Hematopoietic multipotent progenitor cell treated with erythropoietin and hydrocortisone succinate and interleukin-3 and kit ligand, for 8 days (in vitro differentiated cells): ENCODE measurements at regions not wholly inside any gene's neighbourhood (a gene's known extent, or its start where the extent isn't known, plus 50 kb on each side); places are given as distances from the start of the nearest gene placed in this dataset.
A peak's percentile ranks its signal among the peaks of the same experiment; 100 is the strongest.
"Not testable (repeated sequence)": the region's sequence is repeated elsewhere in the genome, so short reads cannot be mapped to it uniquely, and the experiment has no call there.

Experiments
- DNase-seq: peaks from one replicate; pipeline ENCODE4 v3.0.0-alpha.2; 2015

- no peak for DNase-seq
Observed at GRCh38 chr3:90087703-90088102, 980.3 kb downstream of the EPHA3 start.

GRCh38 chr3:90091549-90091948 lies 984.1 kb downstream of the EPHA3 start:
- DNase-seq = peak; percentile 33

- peak; percentile 7 for DNase-seq
Observed at GRCh38 chr3:90092994-90093393, 985.6 kb downstream of the EPHA3 start.

- no peak for DNase-seq
Observed at GRCh38 chr3:90095811-90096210, 988.4 kb downstream of the EPHA3 start.

GRCh38 chr3:90099493-90099892 lies 992.1 kb downstream of the EPHA3 start:
- no peak for DNase-seq

- no peak for DNase-seq
Observed at GRCh38 chr3:90102146-90102545, 994.7 kb downstream of the EPHA3 start.

- no peak for DNase-seq
Observed at GRCh38 chr3:90121326-90121725, 1013.9 kb downstream of the EPHA3 start.

GRCh38 chr3:90128391-90128790 lies 1021.0 kb downstream of the EPHA3 start:
- no peak for DNase-seq

GRCh38 chr3:90129730-90130129 lies 1022.3 kb downstream of the EPHA3 start:
- no peak for DNase-seq

GRCh38 chr3:90132197-90132596 lies 1024.8 kb downstream of the EPHA3 start:
- DNase-seq = no peak

GRCh38 chr3:90134090-90134489 lies 1026.7 kb downstream of the EPHA3 start:
- DNase-seq = no peak

GRCh38 chr3:90136456-90137191 lies 1029.2 kb downstream of the EPHA3 start:
- no peak for DNase-seq

- DNase-seq = no peak
Observed at GRCh38 chr3:90145094-90145860, 1037.9 kb downstream of the EPHA3 start.

GRCh38 chr3:90180096-90180495 lies 1072.7 kb downstream of the EPHA3 start:
- DNase-seq = no peak

GRCh38 chr3:90180543-90180942 lies 1073.1 kb downstream of the EPHA3 start:
- no peak for DNase-seq

- peak; percentile 9 for DNase-seq
Observed at GRCh38 chr3:90182291-90182976, 1075.0 kb downstream of the EPHA3 start.

GRCh38 chr3:90184861-90185260 lies 1077.4 kb downstream of the EPHA3 start:
- no peak for DNase-seq

GRCh38 chr3:90197383-90197782 lies 1090.0 kb downstream of the EPHA3 start:
- not testable (repeated sequence) for DNase-seq

- DNase-seq = peak; percentile 1
Observed at GRCh38 chr3:90202931-90203330, 1095.5 kb downstream of the EPHA3 start.

GRCh38 chr3:90206482-90206881 lies 1099.1 kb downstream of the EPHA3 start:
- not testable (repeated sequence) for DNase-seq

- not testable (repeated sequence) for DNase-seq
Observed at GRCh38 chr3:90207353-90208097, 1100.1 kb downstream of the EPHA3 start.

- DNase-seq = no peak
Observed at GRCh38 chr3:90221900-90222299, 1114.5 kb downstream of the EPHA3 start.

GRCh38 chr3:90241481-90241880 lies 1134.1 kb downstream of the EPHA3 start:
- no peak for DNase-seq
